ENCODE measurements at regions not wholly inside any gene's neighbourhood (a gene's known extent, or its start where the extent isn't known, plus 50 kb on each side); places are given as distances from the start of the nearest gene placed in this dataset.

DNA sequence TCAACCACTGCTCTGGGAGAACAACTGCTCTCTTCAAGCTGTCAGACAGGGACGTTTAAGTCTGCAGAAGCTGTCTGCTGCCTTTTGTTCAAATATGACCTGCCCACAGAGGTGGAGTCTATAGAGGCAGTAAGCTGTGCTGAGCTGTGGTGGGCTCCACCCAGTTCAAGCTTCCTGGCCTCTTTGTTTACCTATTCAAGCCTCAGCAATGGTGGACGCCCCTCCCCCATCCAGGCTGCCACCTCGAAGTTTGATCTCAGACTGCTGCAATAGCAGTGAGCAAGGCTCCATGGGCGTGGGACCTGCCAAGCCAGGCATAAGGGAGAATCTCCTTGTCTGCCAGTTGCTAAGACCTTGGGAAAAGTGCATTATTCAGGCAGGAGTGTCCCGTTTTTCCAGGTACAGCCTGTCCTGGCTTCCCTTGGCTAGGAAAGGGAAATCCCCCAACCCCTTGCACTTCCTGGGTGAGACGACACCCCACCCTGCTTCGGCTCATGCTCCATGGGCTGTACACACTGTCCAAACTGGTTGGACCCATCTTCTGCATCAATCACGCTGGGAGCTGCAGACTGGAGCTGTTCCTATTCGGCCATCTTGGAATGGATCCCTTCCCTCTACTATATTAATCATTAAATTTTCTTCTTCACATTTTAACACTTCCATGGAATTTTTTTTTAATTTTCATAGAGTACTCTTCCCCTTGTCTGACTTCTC, 167.0 kb upstream of the UBE2E2 start:
- TF ChIP-seq POLR2A (IDR thresholded peaks at IDR 0.05) = no peak
- no peak for TF ChIP-seq CTCF (IDR thresholded peaks at IDR 0.05)
